OCI-LY7 (cell line): ENCODE measurements at regions not wholly inside any gene's neighbourhood (a gene's known extent, or its start where the extent isn't known, plus 50 kb on each side); places are given as distances from the start of the nearest gene placed in this dataset.

Source experiments
- CTCF ChIP-seq: fragments of 200-600 bp; sonication (generic); conservative IDR thresholded peaks from 2 replicates; pipeline ENCODE4 v1.5.1; 2014; ENCODE audit warnings: mild to moderate bottlenecking, antibody characterized with exemption, low read length, moderate library complexity, mixed read lengths
- EZH2phosphoT487 ChIP-seq: fragments of 200-600 bp; sonication (generic); IDR thresholded peaks from 2 replicates; pipeline ENCODE4 v1.6.1; 2018; ENCODE audit warnings: low read depth, borderline replicate concordance, mild to moderate bottlenecking, mixed run types, antibody characterized with exemption, low read length, moderate library complexity, mixed read lengths

GRCh38 chr14:65849558-65849957 is 437.0 kb downstream of the FUT8 start:
- TF ChIP-seq CTCF = no peak
- no peak for TF ChIP-seq EZH2phosphoT487
